ENCODE measurements at regions not wholly inside any gene's neighbourhood (a gene's known extent, or its start where the extent isn't known, plus 50 kb on each side); places are given as distances from the start of the nearest gene placed in this dataset.
"Not testable (repeated sequence)": the region's sequence is repeated elsewhere in the genome, so short reads cannot be mapped to it uniquely, and the experiment has no call there.

GRCh38 chr12:128109236-128109635 lies 157.7 kb upstream of the TMEM132C start:
- Histone ChIP-seq H3K27ac (ENCODE audit: low read depth in 1 of 2, low read length in 1 of 2) (no peak overlapping the region), H3K9me3 (ENCODE audit: control insufficient read depth in 4 of 4, insufficient read depth in 3 of 4, low read length in 3 of 4) (peaks cover 0 to 6% (median 0%) of the 10 kb centered on the region in 4 donors), H3K4me3 (no peak overlapping the region), H3K9ac (ENCODE audit: insufficient read depth in 1 of 2, low read length in 2 of 2) (no peak overlapping the region), H3K36me3 (ENCODE audit: control insufficient read depth in 4 of 4, insufficient read depth in 4 of 4, low read length in 4 of 4) (no peaks in the 10 kb centered on the region), H3K4me1 (ENCODE audit: control insufficient read depth in 5 of 5, insufficient read depth in 5 of 5, low read length in 5 of 5) (no peaks in the 10 kb centered on the region), H3K27me3 (ENCODE audit: control insufficient read depth in 3 of 3, insufficient read depth in 3 of 3, low read length in 2 of 3) (no peaks in the 10 kb centered on the region)
- WGBS, 2 donors = 93 to 95% methylated on average over 10 of the region's 10 CpGs
- no peak for DNase-seq
- ATAC-seq (ENCODE audit: insufficient read depth, low FRiP score) = no peak
- TF ChIP-seq CTCF (IDR thresholded peaks at IDR 0.05; ENCODE audit: control extremely low read depth, extremely low read depth) = no peak

- Histone ChIP-seq H3K27ac (ENCODE audit: low read depth in 1 of 2, low read length in 1 of 2) (no peak overlapping the region), H3K4me1 (ENCODE audit: control insufficient read depth in 5 of 5, insufficient read depth in 5 of 5, low read length in 5 of 5) (no peaks in the 10 kb centered on the region), H3K27me3 (ENCODE audit: control insufficient read depth in 3 of 3, insufficient read depth in 3 of 3, low read length in 2 of 3) (no peaks in the 10 kb centered on the region), H3K9me3 (ENCODE audit: control insufficient read depth in 4 of 4, insufficient read depth in 3 of 4, low read length in 3 of 4) (peaks cover 0 to 4% (median 0%) of the 10 kb centered on the region in 4 donors), H3K36me3 (ENCODE audit: control insufficient read depth in 4 of 4, insufficient read depth in 4 of 4, low read length in 4 of 4) (no peaks in the 10 kb centered on the region), H3K4me3 (no peak overlapping the region), H3K9ac (ENCODE audit: insufficient read depth in 1 of 2, low read length in 2 of 2) (no peak overlapping the region)
- DNase-seq = no peak
- no peak for TF ChIP-seq CTCF (IDR thresholded peaks at IDR 0.05; ENCODE audit: control extremely low read depth, extremely low read depth)
- WGBS, 2 donors = 82 to 85% methylated on average over 12 of the region's 12 CpGs
- no peak for ATAC-seq (ENCODE audit: insufficient read depth, low FRiP score)
Observed at GRCh38 chr12:128109636-128110035, 157.3 kb upstream of the TMEM132C start.

GRCh38 chr12:128111333-128111732 lies 155.6 kb upstream of the TMEM132C start:
- Histone ChIP-seq H3K4me3 (no peak overlapping the region), H3K4me1 (ENCODE audit: control insufficient read depth in 5 of 5, insufficient read depth in 5 of 5, low read length in 5 of 5) (no peaks in the 10 kb centered on the region), H3K27me3 (ENCODE audit: control insufficient read depth in 3 of 3, insufficient read depth in 3 of 3, low read length in 2 of 3) (no peaks in the 10 kb centered on the region), H3K9ac (ENCODE audit: insufficient read depth in 1 of 2, low read length in 2 of 2) (no peak overlapping the region), H3K36me3 (ENCODE audit: control insufficient read depth in 4 of 4, insufficient read depth in 4 of 4, low read length in 4 of 4) (no peaks in the 10 kb centered on the region), H3K9me3 (ENCODE audit: control insufficient read depth in 4 of 4, insufficient read depth in 3 of 4, low read length in 3 of 4) (peaks cover 0 to 5% (median 0%) of the 10 kb centered on the region in 4 donors), H3K27ac (ENCODE audit: low read depth in 1 of 2, low read length in 1 of 2) (no peak overlapping the region)
- 58 to 81% methylated on average over 9 of the region's 9 CpGs for WGBS, 2 donors
- TF ChIP-seq CTCF (IDR thresholded peaks at IDR 0.05; ENCODE audit: control extremely low read depth, extremely low read depth) = no peak
- DNase-seq (no peak), ATAC-seq (ENCODE audit: insufficient read depth, low FRiP score) (no peak)

GRCh38 chr12:128111951-128112350 lies 155.0 kb upstream of the TMEM132C start:
- no peak for ATAC-seq (ENCODE audit: insufficient read depth, low FRiP score)
- no peaks in the 10 kb centered on the region for H3K4me1 ChIP-seq (ENCODE audit: control insufficient read depth in 5 of 5, insufficient read depth in 5 of 5, low read length in 5 of 5)

GRCh38 chr12:128113250-128113649 lies 153.7 kb upstream of the TMEM132C start:
- WGBS, 2 donors = 86 to 91% methylated on average over 5 of the region's 5 CpGs
- H3K4me3 ChIP-seq; H3K4me1 ChIP-seq (ENCODE audit: control insufficient read depth in 5 of 5, insufficient read depth in 5 of 5, low read length in 5 of 5); H3K27ac ChIP-seq (ENCODE audit: low read depth in 1 of 2, low read length in 1 of 2); DNase-seq; ATAC-seq (ENCODE audit: insufficient read depth, low FRiP score); H3K36me3 ChIP-seq (ENCODE audit: control insufficient read depth in 4 of 4, insufficient read depth in 4 of 4, low read length in 4 of 4); H3K9ac ChIP-seq (ENCODE audit: insufficient read depth in 1 of 2, low read length in 2 of 2); H3K27me3 ChIP-seq (ENCODE audit: control insufficient read depth in 3 of 3, insufficient read depth in 3 of 3, low read length in 2 of 3); H3K9me3 ChIP-seq (ENCODE audit: control insufficient read depth in 4 of 4, insufficient read depth in 3 of 4, low read length in 3 of 4): not testable (repeated sequence)

More at GRCh38 chr12:128111951-128112350, 155.0 kb upstream of the TMEM132C start:
- H3K4me3 ChIP-seq = no peak overlapping the region
- H3K9ac ChIP-seq (ENCODE audit: insufficient read depth in 1 of 2, low read length in 2 of 2) = no peak overlapping the region
- H3K9me3 ChIP-seq (ENCODE audit: control insufficient read depth in 4 of 4, insufficient read depth in 3 of 4, low read length in 3 of 4) = peaks cover 0 to 5% (median 0%) of the 10 kb centered on the region in 4 donors
- H3K27me3 ChIP-seq (ENCODE audit: control insufficient read depth in 3 of 3, insufficient read depth in 3 of 3, low read length in 2 of 3) = no peaks in the 10 kb centered on the region
- no peak for TF ChIP-seq CTCF (IDR thresholded peaks at IDR 0.05; ENCODE audit: control extremely low read depth, extremely low read depth)
- DNase-seq = no peak
- no peak overlapping the region for H3K27ac ChIP-seq (ENCODE audit: low read depth in 1 of 2, low read length in 1 of 2)
- no peaks in the 10 kb centered on the region for H3K36me3 ChIP-seq (ENCODE audit: control insufficient read depth in 4 of 4, insufficient read depth in 4 of 4, low read length in 4 of 4)
- WGBS, 2 donors = 44 to 54% methylated on average over 5 of the region's 5 CpGs
